ENCODE measurements at regions not wholly inside any gene's neighbourhood (a gene's known extent, or its start where the extent isn't known, plus 50 kb on each side); places are given as distances from the start of the nearest gene placed in this dataset.

DNA sequence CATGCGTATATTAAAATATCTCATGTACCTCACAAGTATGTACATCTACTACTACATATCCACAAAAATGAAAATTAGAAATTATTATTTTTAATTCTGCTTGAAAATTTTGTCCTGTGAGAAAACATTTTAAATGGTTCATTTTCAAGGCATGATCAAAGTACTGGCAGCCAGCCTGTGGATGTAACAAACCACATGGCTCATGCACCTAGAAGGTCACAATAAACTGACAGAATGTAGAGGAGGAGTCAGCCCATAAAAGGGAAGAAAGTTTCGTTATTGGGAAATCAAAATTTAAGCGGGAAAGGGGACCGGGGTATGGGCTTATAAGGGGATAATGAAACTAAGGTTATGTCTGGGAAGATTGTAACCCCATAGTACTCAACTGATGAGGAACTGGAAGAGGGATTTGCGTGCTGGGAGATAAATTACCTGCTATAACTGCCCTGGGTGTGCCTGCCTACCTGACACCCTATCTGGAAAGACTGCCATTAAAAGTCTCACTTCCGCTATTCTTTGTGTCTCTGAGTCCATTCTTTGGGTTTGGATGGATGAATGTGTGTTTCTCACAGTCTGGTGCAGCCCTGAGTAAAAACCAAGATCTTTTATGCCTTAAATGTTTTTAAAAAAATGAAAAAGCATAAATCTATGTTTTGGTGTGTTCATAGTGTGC is 62.2 kb upstream of the PCED1B start:
- TF ChIP-seq, protein P1, sequence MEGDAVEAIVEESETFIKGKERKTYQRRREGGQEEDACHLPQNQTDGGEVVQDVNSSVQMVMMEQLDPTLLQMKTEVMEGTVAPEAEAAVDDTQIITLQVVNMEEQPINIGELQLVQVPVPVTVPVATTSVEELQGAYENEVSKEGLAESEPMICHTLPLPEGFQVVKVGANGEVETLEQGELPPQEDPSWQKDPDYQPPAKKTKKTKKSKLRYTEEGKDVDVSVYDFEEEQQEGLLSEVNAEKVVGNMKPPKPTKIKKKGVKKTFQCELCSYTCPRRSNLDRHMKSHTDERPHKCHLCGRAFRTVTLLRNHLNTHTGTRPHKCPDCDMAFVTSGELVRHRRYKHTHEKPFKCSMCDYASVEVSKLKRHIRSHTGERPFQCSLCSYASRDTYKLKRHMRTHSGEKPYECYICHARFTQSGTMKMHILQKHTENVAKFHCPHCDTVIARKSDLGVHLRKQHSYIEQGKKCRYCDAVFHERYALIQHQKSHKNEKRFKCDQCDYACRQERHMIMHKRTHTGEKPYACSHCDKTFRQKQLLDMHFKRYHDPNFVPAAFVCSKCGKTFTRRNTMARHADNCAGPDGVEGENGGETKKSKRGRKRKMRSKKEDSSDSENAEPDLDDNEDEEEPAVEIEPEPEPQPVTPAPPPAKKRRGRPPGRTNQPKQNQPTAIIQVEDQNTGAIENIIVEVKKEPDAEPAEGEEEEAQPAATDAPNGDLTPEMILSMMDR (optimal IDR thresholded peaks at IDR 0.05 in 1 of 3, IDR thresholded peaks at IDR 0.05 in 1 of 3, conservative IDR thresholded peaks at IDR 0.05 in 1 of 3; ENCODE audit: extremely low read depth in 1 of 3, insufficient read depth in 2 of 3, low read length in 3 of 3), result no peak
- TF ChIP-seq EZH2 (IDR thresholded peaks at IDR 0.05; ENCODE audit: low read length), result no peak
